H9 (cell line): ENCODE measurements at regions not wholly inside any gene's neighbourhood (a gene's known extent, or its start where the extent isn't known, plus 50 kb on each side); places are given as distances from the start of the nearest gene placed in this dataset.

Experiments used
- DNase-seq: peaks from one replicate; pipeline ENCODE4 v3.0.0-alpha.2; 2017
- H2AFZ ChIP-seq: one replicate; pipeline ENCODE4 v1.6.1; 2013; ENCODE audit warnings: mild to moderate bottlenecking, low read length, control low read depth, moderate library complexity
- H2AK5ac ChIP-seq: 2 replicates; pipeline ENCODE4 v1.6.1; 2013; ENCODE audit warnings: low read length, control low read depth, mixed read lengths; ENCODE audit not compliant: insufficient read length
- H2BK120ac ChIP-seq: one replicate; pipeline ENCODE4 v1.6.1; 2013; ENCODE audit warnings: low read depth, mild to moderate bottlenecking, low read length, control low read depth, inconsistent platforms; ENCODE audit not compliant: poor library complexity, severe bottlenecking
- H2BK12ac ChIP-seq: 2 replicates; pipeline ENCODE4 v1.6.1; 2013; ENCODE audit warnings: low read length, control low read depth, mixed read lengths, low read depth; ENCODE audit not compliant: insufficient read length
- H2BK15ac ChIP-seq: 2 replicates; pipeline ENCODE4 v1.6.1; 2013; ENCODE audit warnings: low read depth, low read length, control low read depth
- H2BK20ac ChIP-seq: one replicate; pipeline ENCODE4 v1.6.1; 2013; ENCODE audit warnings: low read depth, mild to moderate bottlenecking, low read length, control low read depth, inconsistent platforms; ENCODE audit not compliant: poor library complexity, severe bottlenecking
- H2BK5ac ChIP-seq: 2 replicates; pipeline ENCODE4 v1.6.1; 2013; ENCODE audit warnings: low read length, control low read depth, mixed read lengths; ENCODE audit not compliant: insufficient read length
- H3K14ac ChIP-seq: 2 replicates; pipeline ENCODE4 v1.6.1; 2013; ENCODE audit warnings: low read length, control low read depth; ENCODE audit not compliant: insufficient read depth
- H3K18ac ChIP-seq: 2 replicates; pipeline ENCODE4 v1.6.1; 2013; ENCODE audit warnings: low read depth, mild to moderate bottlenecking, mixed read lengths, low read length, control low read depth; ENCODE audit not compliant: insufficient read length
- H3K23ac ChIP-seq: 2 replicates; pipeline ENCODE4 v1.6.1; 2013; ENCODE audit warnings: low read length, control low read depth, mixed read lengths, low read depth; ENCODE audit not compliant: insufficient read length
- H3K23me2 ChIP-seq: 2 replicates; pipeline ENCODE4 v1.6.1; 2013; ENCODE audit warnings: low read depth, mild to moderate bottlenecking, mixed read lengths, low read length, control low read depth; ENCODE audit not compliant: insufficient read length, poor library complexity, severe bottlenecking
- H3K27ac ChIP-seq: 2 replicates; pipeline ENCODE4 v1.5.1; 2013; ENCODE audit warnings: low read length, control low read depth, mixed read lengths, low read depth; ENCODE audit not compliant: insufficient read length
- H3K27me3 ChIP-seq: 2 replicates; pipeline ENCODE4 v1.6.1; 2013; ENCODE audit warnings: low read length, control low read depth, inconsistent platforms; ENCODE audit not compliant: insufficient read depth
- H3K4ac ChIP-seq: 2 replicates; pipeline ENCODE4 v1.6.1; 2013; ENCODE audit warnings: low read depth, mild to moderate bottlenecking, control low read depth, inconsistent platforms, low read length, moderate library complexity
- H3K4me1 ChIP-seq: 2 replicates; pipeline ENCODE4 v1.6.1; 2013; ENCODE audit warnings: low read length, control low read depth, inconsistent platforms; ENCODE audit not compliant: insufficient read depth
- H3K4me2 ChIP-seq: 2 replicates; pipeline ENCODE4 v1.6.1; 2013; ENCODE audit warnings: low read length, control low read depth, mixed read lengths; ENCODE audit not compliant: insufficient read length, insufficient read depth
- H3K56ac ChIP-seq: 2 replicates; pipeline ENCODE4 v1.6.1; 2013; ENCODE audit warnings: low read depth, mild to moderate bottlenecking, mixed read lengths, low read length, control low read depth; ENCODE audit not compliant: insufficient read length
- H3K79me1 ChIP-seq: 2 replicates; pipeline ENCODE4 v1.6.1; 2013; ENCODE audit warnings: low read depth, mild to moderate bottlenecking, moderate library complexity, low read length, control low read depth, inconsistent platforms; ENCODE audit not compliant: insufficient read depth, poor library complexity, severe bottlenecking
- H3K79me2 ChIP-seq: 2 replicates; pipeline ENCODE4 v1.6.1; 2013; ENCODE audit warnings: low read length, control low read depth, inconsistent platforms; ENCODE audit not compliant: insufficient read depth
- H3K9ac ChIP-seq: 2 replicates; pipeline ENCODE4 v1.6.1; 2013; ENCODE audit warnings: low read length, control low read depth, mixed read lengths; ENCODE audit not compliant: insufficient read length; ENCODE audit errors: extremely low read depth
- H3K9me3 ChIP-seq: one replicate; pipeline ENCODE4 v1.6.1; 2013; ENCODE audit warnings: low read depth, low read length, inconsistent platforms; ENCODE audit not compliant: control insufficient read depth
- H3T11ph ChIP-seq: one replicate; pipeline ENCODE4 v1.6.1; 2013; ENCODE audit warnings: mild to moderate bottlenecking, low read length, control low read depth, inconsistent platforms
- H4K20me1 ChIP-seq: one replicate; pipeline ENCODE4 v1.6.1; 2013; ENCODE audit not compliant: control insufficient read depth, insufficient read length, insufficient read depth
- H4K5ac ChIP-seq: 2 replicates; pipeline ENCODE4 v1.6.1; 2013; ENCODE audit warnings: low read depth, mild to moderate bottlenecking, mixed read lengths, low read length, control low read depth; ENCODE audit not compliant: insufficient read length
- H4K8ac ChIP-seq: replicated peaks from 2 replicates; pipeline ENCODE4 v1.6.1; 2013; ENCODE audit warnings: low read length, control low read depth, mixed read lengths, low read depth; ENCODE audit not compliant: insufficient read length
- H4K91ac ChIP-seq: 2 replicates; pipeline ENCODE4 v1.6.1; 2013; ENCODE audit warnings: low read depth, mild to moderate bottlenecking, moderate library complexity, mixed read lengths, low read length, control low read depth; ENCODE audit not compliant: insufficient read length
- H3K27ac Mint-ChIP-seq, 3 experiments: 2 replicates in 2 of 3; 3 replicates in 1 of 3; pipeline ENCODE4 v1.8.0; 2020 to 2021; ENCODE audit warnings: mixed read lengths in 3 of 3, mild to moderate bottlenecking in 1 of 3, moderate library complexity in 1 of 3
- H3K27me3 Mint-ChIP-seq: 2 replicates; pipeline ENCODE4 v1.8.0; 2021; ENCODE audit warnings: low read depth, mild to moderate bottlenecking, moderate library complexity, mixed read lengths
- H3K36me3 Mint-ChIP-seq, 3 experiments: 2 replicates in 2 of 3; 3 replicates in 1 of 3; pipeline ENCODE4 v1.8.0; 2020 to 2021; ENCODE audit warnings: low read depth in 3 of 3, mixed read lengths in 3 of 3; ENCODE audit not compliant: insufficient read depth in 1 of 3
- H3K4me1 Mint-ChIP-seq, 2 experiments: 2 replicates each; pipeline ENCODE4 v1.8.0; 2020; ENCODE audit warnings: mixed read lengths in 2 of 2
- H3K4me3 Mint-ChIP-seq, 2 experiments: 2 replicates in 1 of 2; 3 replicates in 1 of 2; pipeline ENCODE4 v1.8.0; 2020 to 2021; ENCODE audit warnings: mild to moderate bottlenecking in 2 of 2, mixed read lengths in 2 of 2, moderate library complexity in 1 of 2
- H3K9me3 Mint-ChIP-seq, 2 experiments: 2 replicates in 1 of 2; 3 replicates in 1 of 2; pipeline ENCODE4 v1.8.0; 2020; ENCODE audit warnings: mild to moderate bottlenecking in 2 of 2, mixed read lengths in 2 of 2, moderate library complexity in 1 of 2
- CTCF ChIP-seq: fragments of 200-600 bp; sonication (generic); conservative IDR thresholded peaks from 3 replicates; pipeline ENCODE4 v1.8.0; 2021; ENCODE audit warnings: antibody characterized with exemption, mild to moderate bottlenecking
- WGBS: extraction: QIAGEN DNeasy Blood & Tissue Kit; methylation state at CpG from one replicate; pipeline ENCODE4 v1.1.7; 2013; ENCODE audit warnings: missing lambda C conversion rate, low lambda C conversion rate, mixed read lengths; ENCODE audit not compliant: insufficient read length; ENCODE audit errors: extremely low coverage; 5-methylcytosine and 5-hydroxymethylcytosine counted together

DNA sequence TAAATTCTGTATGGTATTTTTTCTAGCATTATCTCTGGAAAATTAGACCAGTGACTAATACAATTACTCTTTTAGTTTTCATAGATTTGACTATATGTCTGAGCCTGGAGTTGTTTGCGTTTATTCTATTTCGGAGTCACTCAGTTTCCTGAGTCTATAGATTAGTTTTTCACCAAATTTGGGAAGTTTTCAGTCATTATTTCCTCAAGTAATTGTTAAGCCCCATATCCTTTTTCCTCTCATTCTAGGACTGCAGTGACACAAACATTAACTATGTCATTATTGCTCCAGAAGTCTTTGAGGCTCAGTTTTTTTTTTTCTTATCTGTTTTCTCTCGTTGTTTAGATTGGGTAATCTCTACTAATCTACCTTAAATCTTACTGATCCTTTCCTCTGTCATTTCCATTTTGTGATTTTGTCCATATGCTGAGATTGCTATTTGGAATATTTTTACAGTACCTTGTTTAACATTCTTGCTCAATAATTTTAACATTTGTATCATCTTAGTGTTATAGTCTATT is 886.2 kb downstream of the LTN1 start:
- Mint-ChIP-seq H3K27me3 (no peaks in the 10 kb centered on the region), H3K9me3 (no peaks in the 10 kb centered on the region), H3K36me3 (no peaks in the 10 kb centered on the region), H3K4me3 (no peak overlapping the region), H3K27ac (no peak overlapping the region), H3K4me1 (no peaks in the 10 kb centered on the region)
- no peak overlapping the region for H3K56ac ChIP-seq
- no peak overlapping the region for H3K14ac ChIP-seq
- H3K79me1 ChIP-seq, result no peaks in the 10 kb centered on the region
- no peak overlapping the region for H3K4me2 ChIP-seq
- no peak overlapping the region for H3K18ac ChIP-seq
- H3T11ph ChIP-seq, result no peak overlapping the region
- H3K23me2 ChIP-seq, result no peaks in the 10 kb centered on the region
- H2BK120ac ChIP-seq, result no peak overlapping the region
- DNase-seq, result no peak
- H3K4me1 ChIP-seq, result no peaks in the 10 kb centered on the region
- H3K9me3 ChIP-seq, result no peaks in the 10 kb centered on the region
- H4K5ac ChIP-seq, result no peak overlapping the region
- H2AFZ ChIP-seq, result no peak overlapping the region
- no peak overlapping the region for H3K23ac ChIP-seq
- no peak for TF ChIP-seq CTCF
- no peak overlapping the region for H4K91ac ChIP-seq
- no peak overlapping the region for H3K4ac ChIP-seq
- H2BK12ac ChIP-seq, result no peak overlapping the region
- no peaks in the 10 kb centered on the region for H3K79me2 ChIP-seq
- no peak overlapping the region for H3K27ac ChIP-seq
- no peak overlapping the region for H2BK20ac ChIP-seq
- no CpG with 5 or more reads among the region's 3 CpGs for WGBS
- H2AK5ac ChIP-seq, result no peak overlapping the region
- H4K8ac ChIP-seq, result no peak overlapping the region
- H3K9ac ChIP-seq, result no peak overlapping the region
- no peak overlapping the region for H2BK5ac ChIP-seq
- no peaks in the 10 kb centered on the region for H4K20me1 ChIP-seq
- H2BK15ac ChIP-seq, result no peak overlapping the region
- no peaks in the 10 kb centered on the region for H3K27me3 ChIP-seq
